ENCODE measurements at regions not wholly inside any gene's neighbourhood (a gene's known extent, or its start where the extent isn't known, plus 50 kb on each side); places are given as distances from the start of the nearest gene placed in this dataset.

GRCh38 chr4:13876940-13877339, 249.4 kb upstream of the BOD1L1 start:
- intact Hi-C loops (cut with DNase I), result no loop called here
- no peak for TF ChIP-seq CTCF (IDR thresholded peaks at IDR 0.05)
- DNase-seq (no peak), ATAC-seq (no peak)
- H3K9me3 ChIP-seq, result no peaks in the 10 kb centered on the region
- H3K4me1 ChIP-seq, result no peaks in the 10 kb centered on the region
- no peak overlapping the region for H3K27ac ChIP-seq
- H3K36me3 ChIP-seq (ENCODE audit: insufficient read depth in 1 of 2, low read depth in 1 of 2), result no peaks in the 10 kb centered on the region
- no peak overlapping the region for H3K4me3 ChIP-seq
- no peaks in the 10 kb centered on the region for H3K27me3 ChIP-seq (ENCODE audit: insufficient read depth in 3 of 3, low read length in 2 of 3)
- 70 to 80% (median 73%) methylated on average over 7 of the region's 7 CpGs for WGBS, 3 donors

GRCh38 chr4:13877626-13878025, 250.1 kb upstream of the BOD1L1 start:
- WGBS, 3 donors, result 69 to 73% (median 70%) methylated on average over 4 of the region's 4 CpGs
- Histone ChIP-seq H3K27me3 (ENCODE audit: insufficient read depth in 3 of 3, low read length in 2 of 3) (no peaks in the 10 kb centered on the region), H3K4me3 (no peak overlapping the region), H3K4me1 (no peaks in the 10 kb centered on the region), H3K9me3 (no peaks in the 10 kb centered on the region), H3K27ac (no peak overlapping the region), H3K36me3 (ENCODE audit: insufficient read depth in 1 of 2, low read depth in 1 of 2) (no peaks in the 10 kb centered on the region)
- DNase-seq (no peak), ATAC-seq (no peak)
- intact Hi-C loops (cut with DNase I), result no loop called here
- no peak for TF ChIP-seq CTCF (IDR thresholded peaks at IDR 0.05)

- no peaks in the 10 kb centered on the region for H3K4me1 ChIP-seq
Measured at GRCh38 chr4:13881892-13882291, 254.4 kb upstream of the BOD1L1 start.

GRCh38 chr4:13887010-13887409, 259.5 kb upstream of the BOD1L1 start:
- ATAC-seq, result no peak
- Histone ChIP-seq H3K4me1 (no peaks in the 10 kb centered on the region), H3K36me3 (ENCODE audit: insufficient read depth in 1 of 2, low read depth in 1 of 2) (no peaks in the 10 kb centered on the region), H3K9me3 (no peaks in the 10 kb centered on the region), H3K4me3 (no peak overlapping the region), H3K27ac (no peak overlapping the region), H3K27me3 (ENCODE audit: insufficient read depth in 3 of 3, low read length in 2 of 3) (no peaks in the 10 kb centered on the region)
- no peak for TF ChIP-seq CTCF (IDR thresholded peaks at IDR 0.05)
- no peak for DNase-seq
- WGBS, 3 donors, result 23 to 68% (median 68%) methylated on average over 2 of the region's 2 CpGs
- intact Hi-C loops (cut with DNase I), result no loop called here

More at GRCh38 chr4:13881892-13882291, 254.4 kb upstream of the BOD1L1 start:
- DNase-seq (no peak), ATAC-seq (no peak)
- H3K27me3 ChIP-seq (ENCODE audit: insufficient read depth in 3 of 3, low read length in 2 of 3), result no peaks in the 10 kb centered on the region
- H3K27ac ChIP-seq, result no peak overlapping the region
- H3K9me3 ChIP-seq, result no peaks in the 10 kb centered on the region
- 75 to 83% (median 75%) methylated on average over 4 of the region's 4 CpGs for WGBS, 3 donors
- no peaks in the 10 kb centered on the region for H3K36me3 ChIP-seq (ENCODE audit: insufficient read depth in 1 of 2, low read depth in 1 of 2)
- intact Hi-C loops (cut with DNase I), result no loop called here
- no peak for TF ChIP-seq CTCF (IDR thresholded peaks at IDR 0.05)
- H3K4me3 ChIP-seq, result no peak overlapping the region

- WGBS, 3 donors, result 17 to 21% (median 20%) methylated on average over 1 of the region's 1 CpG
- intact Hi-C loops (cut with DNase I), result no loop called here
Measured at GRCh38 chr4:13888112-13888511, 260.6 kb upstream of the BOD1L1 start.

More at GRCh38 chr4:13888112-13888511, 260.6 kb upstream of the BOD1L1 start:
- H3K4me1 ChIP-seq, result no peaks in the 10 kb centered on the region
- ATAC-seq, result no peak
- DNase-seq, result no peak
- no peaks in the 10 kb centered on the region for H3K9me3 ChIP-seq
- no peak for TF ChIP-seq CTCF (IDR thresholded peaks at IDR 0.05)
- H3K36me3 ChIP-seq (ENCODE audit: insufficient read depth in 1 of 2, low read depth in 1 of 2), result no peaks in the 10 kb centered on the region
- H3K4me3 ChIP-seq, result no peak overlapping the region
- no peaks in the 10 kb centered on the region for H3K27me3 ChIP-seq (ENCODE audit: insufficient read depth in 3 of 3, low read length in 2 of 3)
- no peak overlapping the region for H3K27ac ChIP-seq
